Endothelial cell (in vitro differentiated cells): ENCODE measurements at regions not wholly inside any gene's neighbourhood (a gene's known extent, or its start where the extent isn't known, plus 50 kb on each side); places are given as distances from the start of the nearest gene placed in this dataset.

Source experiments
- DNase-seq: peaks from one replicate; pipeline ENCODE4 v3.0.0; 2021; ENCODE audit warnings: low spot score
- H3K27ac Mint-ChIP-seq: one replicate; pipeline ENCODE4 v1.8.0; 2021; ENCODE audit warnings: mixed read lengths, inconsistent platforms; ENCODE audit not compliant: unreplicated experiment
- H3K27me3 Mint-ChIP-seq: one replicate; pipeline ENCODE4 v1.8.0; 2021; ENCODE audit warnings: mild to moderate bottlenecking, moderate library complexity, mixed read lengths, inconsistent platforms; ENCODE audit not compliant: unreplicated experiment
- H3K36me3 Mint-ChIP-seq: one replicate; pipeline ENCODE4 v1.8.0; 2021; ENCODE audit warnings: mild to moderate bottlenecking, low read depth, mixed read lengths, inconsistent platforms; ENCODE audit not compliant: unreplicated experiment
- H3K4me1 Mint-ChIP-seq: one replicate; pipeline ENCODE4 v1.8.0; 2021; ENCODE audit warnings: mild to moderate bottlenecking, mixed read lengths, inconsistent platforms; ENCODE audit not compliant: unreplicated experiment
- H3K4me3 Mint-ChIP-seq: one replicate; pipeline ENCODE4 v1.8.0; 2021; ENCODE audit warnings: mild to moderate bottlenecking, mixed read lengths, inconsistent platforms; ENCODE audit not compliant: unreplicated experiment
- H3K9me3 Mint-ChIP-seq: one replicate; pipeline ENCODE4 v1.8.0; 2021; ENCODE audit warnings: mixed read lengths, inconsistent platforms; ENCODE audit not compliant: unreplicated experiment
- TF ChIP-seq, protein P1 (sequence below): fragments of 200-600 bp; sonication (generic); IDR thresholded peaks from one replicate; pipeline ENCODE4 v1.5.0; 2021; ENCODE audit warnings: antibody characterized with exemption; ENCODE audit not compliant: unreplicated experiment

DNA sequence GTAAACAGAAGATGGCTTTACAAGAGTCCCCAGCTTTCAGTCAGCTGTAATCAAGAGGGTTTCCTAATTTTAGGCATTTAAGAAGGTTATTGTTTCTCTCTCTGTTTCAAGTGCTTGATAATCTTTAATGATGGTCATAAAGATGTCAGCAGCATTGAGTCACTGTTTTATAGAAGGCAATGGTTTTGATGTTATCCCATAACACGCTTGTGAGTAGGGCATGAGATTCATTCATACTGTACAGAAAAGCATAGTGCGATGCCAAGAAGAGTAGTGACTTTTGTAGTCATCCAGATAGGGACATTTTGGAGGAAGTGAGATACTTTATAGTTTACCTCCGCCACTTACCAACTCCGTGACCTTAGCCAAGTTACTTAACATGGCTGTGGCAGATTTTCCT, 364.2 kb upstream of the SLC10A2 start:
- DNase-seq: no peak
- no peak overlapping the region for H3K27ac Mint-ChIP-seq
- no peaks in the 10 kb centered on the region for H3K9me3 Mint-ChIP-seq
- H3K27me3 Mint-ChIP-seq: peaks cover 1% of the 10 kb centered on the region
- no peaks in the 10 kb centered on the region for H3K36me3 Mint-ChIP-seq
- TF ChIP-seq, protein P1, sequence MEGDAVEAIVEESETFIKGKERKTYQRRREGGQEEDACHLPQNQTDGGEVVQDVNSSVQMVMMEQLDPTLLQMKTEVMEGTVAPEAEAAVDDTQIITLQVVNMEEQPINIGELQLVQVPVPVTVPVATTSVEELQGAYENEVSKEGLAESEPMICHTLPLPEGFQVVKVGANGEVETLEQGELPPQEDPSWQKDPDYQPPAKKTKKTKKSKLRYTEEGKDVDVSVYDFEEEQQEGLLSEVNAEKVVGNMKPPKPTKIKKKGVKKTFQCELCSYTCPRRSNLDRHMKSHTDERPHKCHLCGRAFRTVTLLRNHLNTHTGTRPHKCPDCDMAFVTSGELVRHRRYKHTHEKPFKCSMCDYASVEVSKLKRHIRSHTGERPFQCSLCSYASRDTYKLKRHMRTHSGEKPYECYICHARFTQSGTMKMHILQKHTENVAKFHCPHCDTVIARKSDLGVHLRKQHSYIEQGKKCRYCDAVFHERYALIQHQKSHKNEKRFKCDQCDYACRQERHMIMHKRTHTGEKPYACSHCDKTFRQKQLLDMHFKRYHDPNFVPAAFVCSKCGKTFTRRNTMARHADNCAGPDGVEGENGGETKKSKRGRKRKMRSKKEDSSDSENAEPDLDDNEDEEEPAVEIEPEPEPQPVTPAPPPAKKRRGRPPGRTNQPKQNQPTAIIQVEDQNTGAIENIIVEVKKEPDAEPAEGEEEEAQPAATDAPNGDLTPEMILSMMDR: no peak
- H3K4me3 Mint-ChIP-seq: no peak overlapping the region
- H3K4me1 Mint-ChIP-seq: no peaks in the 10 kb centered on the region

DNA sequence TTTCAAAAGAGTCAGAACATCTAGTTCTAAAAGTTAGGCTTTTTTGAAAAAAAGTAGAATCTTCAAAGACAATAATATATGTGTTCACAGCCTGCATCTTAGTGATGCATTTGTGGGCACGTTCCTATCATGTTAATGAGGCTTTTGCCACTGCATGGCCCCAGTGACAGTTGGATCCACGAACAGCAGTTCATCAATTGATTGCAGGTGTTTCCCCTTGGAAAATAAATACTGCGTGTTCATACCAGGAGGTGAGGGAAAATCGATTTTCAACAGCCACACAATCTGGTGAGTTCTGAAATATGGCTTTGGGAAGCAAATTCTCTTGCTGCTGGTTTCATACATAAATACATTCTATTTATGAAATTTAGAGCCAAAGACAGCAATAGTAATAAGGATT, 343.8 kb upstream of the SLC10A2 start:
- Mint-ChIP-seq H3K9me3 (no peaks in the 10 kb centered on the region), H3K4me1 (no peaks in the 10 kb centered on the region), H3K36me3 (no peaks in the 10 kb centered on the region), H3K27ac (no peak overlapping the region), H3K4me3 (no peak overlapping the region), H3K27me3 (peaks cover 2% of the 10 kb centered on the region)
- no peak for DNase-seq
- TF ChIP-seq, protein P1: no peak

DNA sequence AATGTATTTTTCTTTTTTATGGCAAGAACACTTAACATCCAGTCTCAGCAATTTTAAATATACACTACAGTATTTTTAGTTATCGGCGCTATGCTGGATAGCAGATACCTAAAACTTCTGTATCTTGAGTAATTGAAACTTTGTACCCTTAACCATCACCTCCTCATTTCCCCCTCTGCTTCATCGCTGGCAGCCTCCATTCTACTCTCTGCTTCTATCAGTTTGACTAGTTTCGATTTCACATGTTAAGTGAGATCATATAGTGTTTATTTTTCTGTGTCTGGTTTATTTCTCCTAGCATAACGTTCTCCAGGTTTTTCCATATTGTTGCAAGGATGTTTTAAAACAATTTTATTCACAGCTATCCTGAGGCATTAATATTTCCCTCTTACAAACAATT, 340.8 kb upstream of the SLC10A2 start:
- peaks cover 2% of the 10 kb centered on the region for H3K27me3 Mint-ChIP-seq
- H3K36me3 Mint-ChIP-seq: no peaks in the 10 kb centered on the region
- no peak for DNase-seq
- H3K27ac Mint-ChIP-seq: no peak overlapping the region
- no peaks in the 10 kb centered on the region for H3K4me1 Mint-ChIP-seq
- TF ChIP-seq, protein P1: no peak
- H3K4me3 Mint-ChIP-seq: no peak overlapping the region
- H3K9me3 Mint-ChIP-seq: no peaks in the 10 kb centered on the region

DNA sequence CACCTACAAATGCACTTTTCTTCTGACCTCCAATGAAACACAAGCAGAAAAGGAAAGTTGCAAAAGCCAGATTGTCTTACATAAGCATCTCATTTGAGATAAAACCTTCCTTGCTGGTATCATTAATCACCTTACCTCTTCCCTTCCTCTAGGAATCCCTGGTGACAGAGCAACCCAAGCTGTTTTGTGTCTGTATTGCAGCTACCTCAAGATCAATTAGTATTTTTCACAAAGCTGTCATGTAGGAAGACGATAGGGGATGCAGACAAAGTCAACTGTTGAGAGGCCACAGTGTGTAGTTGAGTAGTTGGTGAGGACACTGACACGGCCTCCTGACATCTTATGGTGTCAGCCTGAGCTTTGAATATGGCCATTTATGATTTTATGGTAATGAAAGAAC, 339.1 kb upstream of the SLC10A2 start:
- Mint-ChIP-seq H3K4me3 (no peak overlapping the region), H3K9me3 (no peaks in the 10 kb centered on the region), H3K36me3 (no peaks in the 10 kb centered on the region), H3K27ac (no peak overlapping the region), H3K27me3 (no peaks in the 10 kb centered on the region), H3K4me1 (no peaks in the 10 kb centered on the region)
- TF ChIP-seq, protein P1: no peak
- DNase-seq: no peak

DNA sequence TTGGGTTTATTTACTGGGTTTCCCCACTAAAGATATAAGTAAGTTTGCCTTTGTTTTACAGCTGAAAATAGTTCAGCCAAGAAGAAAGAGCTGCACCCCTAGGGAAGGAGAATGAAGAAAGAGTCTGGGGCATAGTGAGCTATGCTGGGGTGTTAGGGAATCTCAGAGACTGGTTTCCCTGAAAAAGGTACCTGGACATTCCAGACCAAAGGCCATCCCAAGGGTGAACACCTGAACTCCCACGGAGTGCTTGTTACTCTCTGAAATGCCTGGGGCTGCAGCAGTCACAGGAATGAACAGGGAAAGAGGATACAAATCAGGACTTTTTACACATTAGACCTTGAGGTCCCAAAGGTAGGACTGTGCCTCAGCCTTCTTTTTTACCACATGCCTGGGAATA, 337.6 kb upstream of the SLC10A2 start:
- H3K9me3 Mint-ChIP-seq: no peaks in the 10 kb centered on the region
- H3K27ac Mint-ChIP-seq: no peak overlapping the region
- no peak for DNase-seq
- H3K36me3 Mint-ChIP-seq: no peaks in the 10 kb centered on the region
- TF ChIP-seq, protein P1: no peak
- H3K4me1 Mint-ChIP-seq: no peaks in the 10 kb centered on the region
- no peaks in the 10 kb centered on the region for H3K27me3 Mint-ChIP-seq
- no peak overlapping the region for H3K4me3 Mint-ChIP-seq
